ENCODE measurements at regions not wholly inside any gene's neighbourhood (a gene's known extent, or its start where the extent isn't known, plus 50 kb on each side); places are given as distances from the start of the nearest gene placed in this dataset.
A peak's percentile ranks its signal among the peaks of the same experiment; 100 is the strongest.
"Not testable (repeated sequence)": the region's sequence is repeated elsewhere in the genome, so short reads cannot be mapped to it uniquely, and the experiment has no call there.

- no peak for DNase-seq (ENCODE audit: low read depth, low spot score)
Observed at GRCh38 chr5:163162645-163163044, 274.8 kb upstream of the CCNG1 start.

GRCh38 chr5:163163858-163164257, 273.5 kb upstream of the CCNG1 start:
- no peak for DNase-seq (ENCODE audit: low read depth, low spot score)

GRCh38 chr5:163165277-163165676, 272.1 kb upstream of the CCNG1 start:
- DNase-seq (ENCODE audit: low read depth, low spot score) = peak; percentile 5

GRCh38 chr5:163170161-163170560, 267.2 kb upstream of the CCNG1 start:
- not testable (repeated sequence) for DNase-seq (ENCODE audit: low read depth, low spot score)

- DNase-seq (ENCODE audit: low read depth, low spot score) = no peak
Observed at GRCh38 chr5:163172540-163173338, 264.7 kb upstream of the CCNG1 start.

GRCh38 chr5:163177971-163178370, 259.4 kb upstream of the CCNG1 start:
- DNase-seq (ENCODE audit: low read depth, low spot score) = no peak

- no peak for DNase-seq (ENCODE audit: low read depth, low spot score)
Observed at GRCh38 chr5:163185315-163185714, 252.1 kb upstream of the CCNG1 start.

- DNase-seq (ENCODE audit: low read depth, low spot score) = no peak
Observed at GRCh38 chr5:163189023-163189553, 248.3 kb upstream of the CCNG1 start.

- DNase-seq (ENCODE audit: low read depth, low spot score) = no peak
Observed at GRCh38 chr5:163190283-163190682, 247.1 kb upstream of the CCNG1 start.

GRCh38 chr5:163190784-163191183, 246.6 kb upstream of the CCNG1 start:
- DNase-seq (ENCODE audit: low read depth, low spot score) = no peak

- no peak for DNase-seq (ENCODE audit: low read depth, low spot score)
Observed at GRCh38 chr5:163193886-163194285, 243.5 kb upstream of the CCNG1 start.

GRCh38 chr5:163205645-163206044, 231.8 kb upstream of the CCNG1 start:
- DNase-seq (ENCODE audit: low read depth, low spot score) = no peak

GRCh38 chr5:163221581-163221980, 215.8 kb upstream of the CCNG1 start:
- no peak for DNase-seq (ENCODE audit: low read depth, low spot score)

GRCh38 chr5:163222982-163223381, 214.4 kb upstream of the CCNG1 start:
- no peak for DNase-seq (ENCODE audit: low read depth, low spot score)

GRCh38 chr5:163244445-163244987, 192.9 kb upstream of the CCNG1 start:
- no peak for DNase-seq (ENCODE audit: low read depth, low spot score)

- peak; percentile 35 for DNase-seq (ENCODE audit: low read depth, low spot score)
Observed at GRCh38 chr5:163245584-163245983, 191.8 kb upstream of the CCNG1 start.

GRCh38 chr5:163248333-163248732, 189.1 kb upstream of the CCNG1 start:
- DNase-seq (ENCODE audit: low read depth, low spot score) = no peak

- DNase-seq (ENCODE audit: low read depth, low spot score) = no peak
Observed at GRCh38 chr5:163248871-163249270, 188.5 kb upstream of the CCNG1 start.

- DNase-seq (ENCODE audit: low read depth, low spot score) = no peak
Observed at GRCh38 chr5:163252950-163253349, 184.4 kb upstream of the CCNG1 start.

GRCh38 chr5:163259495-163259894, 177.9 kb upstream of the CCNG1 start:
- DNase-seq (ENCODE audit: low read depth, low spot score) = no peak

GRCh38 chr5:163260471-163260870, 176.9 kb upstream of the CCNG1 start:
- no peak for DNase-seq (ENCODE audit: low read depth, low spot score)

- DNase-seq (ENCODE audit: low read depth, low spot score) = no peak
Observed at GRCh38 chr5:163260961-163261360, 176.4 kb upstream of the CCNG1 start.

GRCh38 chr5:163261647-163262269, 175.6 kb upstream of the CCNG1 start:
- no peak for DNase-seq (ENCODE audit: low read depth, low spot score)
